ENCODE measurements at regions not wholly inside any gene's neighbourhood (a gene's known extent, or its start where the extent isn't known, plus 50 kb on each side); places are given as distances from the start of the nearest gene placed in this dataset.

GRCh38 chr13:24068472-24068871, 92.0 kb upstream of the SPATA13 start:
- H3K4me3 ChIP-seq (ENCODE audit: low read depth, low read length) = no peak overlapping the region
- TF ChIP-seq, protein P1, sequence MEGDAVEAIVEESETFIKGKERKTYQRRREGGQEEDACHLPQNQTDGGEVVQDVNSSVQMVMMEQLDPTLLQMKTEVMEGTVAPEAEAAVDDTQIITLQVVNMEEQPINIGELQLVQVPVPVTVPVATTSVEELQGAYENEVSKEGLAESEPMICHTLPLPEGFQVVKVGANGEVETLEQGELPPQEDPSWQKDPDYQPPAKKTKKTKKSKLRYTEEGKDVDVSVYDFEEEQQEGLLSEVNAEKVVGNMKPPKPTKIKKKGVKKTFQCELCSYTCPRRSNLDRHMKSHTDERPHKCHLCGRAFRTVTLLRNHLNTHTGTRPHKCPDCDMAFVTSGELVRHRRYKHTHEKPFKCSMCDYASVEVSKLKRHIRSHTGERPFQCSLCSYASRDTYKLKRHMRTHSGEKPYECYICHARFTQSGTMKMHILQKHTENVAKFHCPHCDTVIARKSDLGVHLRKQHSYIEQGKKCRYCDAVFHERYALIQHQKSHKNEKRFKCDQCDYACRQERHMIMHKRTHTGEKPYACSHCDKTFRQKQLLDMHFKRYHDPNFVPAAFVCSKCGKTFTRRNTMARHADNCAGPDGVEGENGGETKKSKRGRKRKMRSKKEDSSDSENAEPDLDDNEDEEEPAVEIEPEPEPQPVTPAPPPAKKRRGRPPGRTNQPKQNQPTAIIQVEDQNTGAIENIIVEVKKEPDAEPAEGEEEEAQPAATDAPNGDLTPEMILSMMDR (IDR thresholded peaks at IDR 0.05; ENCODE audit: borderline replicate concordance, insufficient read depth, low read depth, low read length) = no peak

DNA sequence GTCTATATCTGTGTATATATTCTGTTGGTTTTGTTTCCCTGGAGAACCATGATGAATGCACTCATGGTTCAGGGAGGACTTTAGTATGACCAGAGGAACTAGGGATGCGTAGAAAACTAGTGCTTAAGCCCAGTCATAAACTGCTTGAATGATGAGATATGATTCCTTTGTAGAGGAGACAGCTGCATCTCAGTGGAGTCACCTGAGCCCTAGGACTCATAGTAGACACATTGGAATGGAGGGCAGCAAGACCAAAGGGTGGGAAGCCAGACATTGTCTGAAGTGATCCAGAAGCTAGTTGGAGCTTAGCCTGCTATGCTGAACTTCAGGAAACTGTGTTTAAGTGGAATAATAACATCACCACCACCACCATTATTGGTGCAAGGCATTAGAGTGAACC, 89.5 kb upstream of the SPATA13 start:
- TF ChIP-seq, protein P1 (IDR thresholded peaks at IDR 0.05; ENCODE audit: borderline replicate concordance, insufficient read depth, low read depth, low read length) = no peak
- H3K4me3 ChIP-seq (ENCODE audit: low read depth, low read length) = no peak overlapping the region

DNA sequence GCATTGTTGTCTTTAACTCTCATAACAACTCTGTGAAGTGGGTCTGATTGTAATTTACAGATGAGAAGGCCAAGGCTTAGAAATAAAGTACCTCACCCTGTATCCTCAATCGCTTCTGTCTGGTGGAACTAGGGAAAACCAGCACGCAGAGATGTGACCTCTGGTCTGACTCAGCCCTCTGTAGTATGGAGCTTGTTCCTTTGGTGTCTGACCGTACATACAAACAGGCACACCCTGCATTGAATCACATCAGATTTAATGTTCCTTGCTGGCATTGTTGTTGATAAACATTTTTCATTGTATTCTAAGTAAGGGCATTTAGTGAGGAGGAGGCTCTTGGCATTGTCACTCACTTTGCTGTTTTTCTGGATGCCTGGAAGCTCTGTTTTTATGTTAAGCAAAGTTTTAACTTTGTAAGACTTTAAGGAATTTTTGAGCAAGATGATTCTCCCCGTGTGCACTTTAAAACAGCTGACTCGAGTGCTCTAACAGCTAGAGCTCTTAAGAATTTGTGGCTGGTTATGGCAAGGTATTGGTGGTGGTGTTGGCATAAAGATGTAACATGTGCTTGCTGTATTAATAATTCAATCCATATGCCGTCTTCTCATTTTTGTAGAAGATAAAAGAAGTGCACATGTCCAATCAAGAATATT, 89.0 kb upstream of the SPATA13 start:
- TF ChIP-seq, protein P1 (IDR thresholded peaks at IDR 0.05; ENCODE audit: borderline replicate concordance, insufficient read depth, low read depth, low read length) = no peak
- no peak overlapping the region for H3K4me3 ChIP-seq (ENCODE audit: low read depth, low read length)

- TF ChIP-seq, protein P1 (IDR thresholded peaks at IDR 0.05; ENCODE audit: borderline replicate concordance, insufficient read depth, low read depth, low read length) = no peak
- H3K4me3 ChIP-seq (ENCODE audit: low read depth, low read length) = no peak overlapping the region
These were observed 86.9 kb upstream of the SPATA13 start for GRCh38 chr13:24073657-24074056.

DNA sequence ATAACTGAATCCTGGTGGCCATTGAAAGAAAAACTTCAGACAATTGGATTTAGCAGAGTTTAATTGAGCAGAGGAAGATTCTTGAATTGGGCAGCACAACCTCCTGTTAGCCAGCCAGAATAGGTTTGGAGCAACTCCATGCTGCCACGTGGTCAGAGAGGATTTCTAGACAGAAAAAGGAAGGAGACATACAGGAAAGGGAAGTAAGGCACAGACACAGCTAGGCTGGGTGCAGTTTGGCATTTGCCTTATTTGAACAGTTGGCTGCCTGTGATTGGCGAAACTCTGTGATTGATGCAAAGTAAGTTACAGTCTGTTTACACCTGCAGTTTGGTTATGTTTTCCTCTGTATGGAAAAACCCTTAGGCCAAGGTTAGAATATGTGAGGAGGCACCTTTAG, 85.8 kb upstream of the SPATA13 start:
- H3K4me3 ChIP-seq (ENCODE audit: low read depth, low read length) = no peak overlapping the region
- TF ChIP-seq, protein P1 (IDR thresholded peaks at IDR 0.05; ENCODE audit: borderline replicate concordance, insufficient read depth, low read depth, low read length) = no peak

DNA sequence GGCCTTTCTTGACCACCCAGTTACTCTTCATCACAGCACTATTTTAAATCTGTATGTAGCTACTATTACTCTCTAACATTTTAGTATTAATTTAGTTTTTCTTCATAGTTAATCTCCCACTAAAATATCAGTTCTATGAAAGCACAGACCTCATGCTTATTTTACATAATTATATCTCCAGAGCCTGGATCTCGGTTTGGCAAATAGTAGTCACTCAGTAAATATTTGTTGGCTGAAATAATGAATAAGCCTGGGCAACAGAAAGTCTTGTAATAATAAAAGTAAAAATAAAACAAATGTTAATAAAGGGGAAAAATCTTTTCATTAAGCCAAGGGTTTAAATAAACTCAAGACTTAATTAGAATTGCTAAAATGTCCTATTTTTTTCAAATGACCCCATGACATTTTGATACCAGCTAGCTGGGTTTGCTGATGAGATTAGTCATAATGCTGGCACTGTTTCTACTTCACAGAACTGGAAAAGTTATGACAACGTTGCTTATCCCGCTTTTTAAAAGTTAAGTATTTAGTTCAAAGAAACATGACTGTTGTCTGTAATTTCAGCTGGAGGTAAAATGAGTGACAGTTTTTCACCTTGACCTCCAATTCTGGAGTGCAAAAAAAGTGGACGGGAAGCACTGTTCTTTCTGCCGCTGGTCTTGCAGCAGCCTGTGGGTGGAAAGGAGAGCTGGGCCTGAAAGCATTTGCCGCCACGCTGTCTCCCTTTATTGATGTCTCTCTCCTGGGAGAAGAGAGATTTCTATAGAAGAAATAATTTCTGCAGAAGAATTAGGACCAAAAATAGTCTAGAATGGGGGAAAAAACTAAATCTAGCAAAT, 85.2 kb upstream of the SPATA13 start:
- TF ChIP-seq, protein P1 (IDR thresholded peaks at IDR 0.05; ENCODE audit: borderline replicate concordance, insufficient read depth, low read depth, low read length) = no peak
- no peak overlapping the region for H3K4me3 ChIP-seq (ENCODE audit: low read depth, low read length)

- TF ChIP-seq, protein P1 (IDR thresholded peaks at IDR 0.05; ENCODE audit: borderline replicate concordance, insufficient read depth, low read depth, low read length) = no peak
- H3K4me3 ChIP-seq (ENCODE audit: low read depth, low read length) = no peak overlapping the region
These were observed 84.4 kb upstream of the SPATA13 start for GRCh38 chr13:24076109-24076508.

Data from GM12875 (cell line).